T-cell (primary cell): ENCODE measurements at regions not wholly inside any gene's neighbourhood (a gene's known extent, or its start where the extent isn't known, plus 50 kb on each side); places are given as distances from the start of the nearest gene placed in this dataset.

Experiments
- ATAC-seq, 4 experiments: fragments of 200-7000 bp in 3 of 4; fragments of 150-1000 bp in 1 of 4; cut with Tn5 transposase; replicated peaks in 1 of 4; 1 replicate in 3 of 4; 2 replicates in 1 of 4; pipeline ENCODE4 v1.10.0; 2021; ENCODE audit warnings: moderate library complexity in 3 of 4, mild to moderate bottlenecking in 2 of 4, moderate number of reproducible peaks in 1 of 4
- CTCF ChIA-PET, 2 donors: fragments of 300-600 bp; sonication (Branson Sonifier 250); formaldehyde crosslinking; loops; one replicate each; lab custom pipeline; 2022; ENCODE audit warnings: antibody characterized with exemption in 2 of 2; lab: Charles Lee
- POLR2A ChIA-PET, 2 donors: fragments of 300-600 bp; sonication (Branson Sonifier 250); formaldehyde crosslinking; loops; one replicate each; lab custom pipeline; 2022; ENCODE audit warnings: antibody characterized with exemption in 2 of 2; lab: Charles Lee
- DNase-seq, 35 experiments: peaks; one replicate each; pipeline versions ENCODE4 v3.0.0 to v3.0.0-alpha.2; 2013 to 2023
- H3K27ac ChIP-seq: one replicate; pipeline ENCODE4 v1.5.1; 2013; ENCODE audit warnings: low read length
- H3K27me3 ChIP-seq, 2 experiments: replicated peaks in 1 of 2; 1 replicate in 1 of 2; 2 replicates in 1 of 2; pipeline versions ENCODE4 v1.6.1 to v1.7.0; 2013; ENCODE audit warnings: low read length in 1 of 2, mixed read lengths in 1 of 2; ENCODE audit not compliant: control insufficient read depth in 2 of 2, insufficient read depth in 2 of 2; ENCODE audit errors: extremely low read depth in 1 of 2
- H3K36me3 ChIP-seq, 2 donors: 1 replicate in 1 of 2; 2 replicates in 1 of 2; pipeline versions ENCODE4 v1.6.1 to v1.7.0; 2013; ENCODE audit warnings: low read length in 1 of 2; ENCODE audit not compliant: control insufficient read depth in 2 of 2, insufficient read depth in 1 of 2; ENCODE audit errors: extremely low read depth in 1 of 2
- H3K4me1 ChIP-seq, 2 experiments: 1 replicate in 1 of 2; 2 replicates in 1 of 2; pipeline versions ENCODE4 v1.6.1 to v1.7.0; 2013; ENCODE audit warnings: low read length in 2 of 2, mixed read lengths in 1 of 2; ENCODE audit not compliant: insufficient read depth in 2 of 2, control insufficient read depth in 1 of 2; ENCODE audit errors: extremely low read depth in 1 of 2
- H3K4me3 ChIP-seq, 2 donors: 1 replicate in 1 of 2; 2 replicates in 1 of 2; pipeline versions ENCODE4 v1.5.1 to v1.7.0; 2013; ENCODE audit warnings: mild to moderate bottlenecking in 2 of 2, low read length in 1 of 2, moderate library complexity in 1 of 2; ENCODE audit not compliant: control insufficient read depth in 1 of 2; ENCODE audit errors: extremely low read depth in 1 of 2
- H3K9me3 ChIP-seq: 2 replicates; pipeline ENCODE4 v1.7.0; 2013
- H3K27ac Mint-ChIP-seq, 2 donors: one replicate each; pipeline ENCODE4 v1.8.0; 2020 to 2021; ENCODE audit warnings: mild to moderate bottlenecking in 2 of 2, mixed read lengths in 2 of 2
- H3K27me3 Mint-ChIP-seq, 2 donors: one replicate each; pipeline ENCODE4 v1.8.0; 2021 to 2022; ENCODE audit warnings: mixed read lengths in 2 of 2
- H3K36me3 Mint-ChIP-seq: one replicate; pipeline ENCODE4 v1.8.0; 2021; ENCODE audit warnings: mixed read lengths
- H3K4me1 Mint-ChIP-seq, 3 donors: one replicate each; pipeline ENCODE4 v1.8.0; 2020 to 2022; ENCODE audit warnings: mixed read lengths in 3 of 3, mild to moderate bottlenecking in 1 of 3
- H3K4me3 Mint-ChIP-seq, 3 donors: one replicate each; pipeline ENCODE4 v1.8.0; 2020 to 2022; ENCODE audit warnings: mild to moderate bottlenecking in 3 of 3, mixed read lengths in 3 of 3, moderate library complexity in 3 of 3
- H3K9me3 Mint-ChIP-seq, 3 donors: one replicate each; pipeline ENCODE4 v1.8.0; 2020 to 2022; ENCODE audit warnings: mixed read lengths in 3 of 3
- WGBS: methylation state at CpG from one replicate; pipeline ENCODE4 v1.1.5; 2013; ENCODE audit warnings: missing lambda C conversion rate; ENCODE audit not compliant: insufficient coverage; 5-methylcytosine and 5-hydroxymethylcytosine counted together

- Mint-ChIP-seq H3K36me3 (no peaks in the 10 kb centered on the region), H3K9me3 (peaks cover 0 to 2% (median 0%) of the 10 kb centered on the region in 3 donors), H3K27me3 (no peaks in the 10 kb centered on the region), H3K4me3 (no peak overlapping the region), H3K4me1 (no peaks in the 10 kb centered on the region), H3K27ac (no peak overlapping the region)
- no CpG with 5 or more reads among the region's 2 CpGs for WGBS
- ATAC-seq (no peak), DNase-seq (no peak)
- POLR2A ChIA-PET: interaction anchor here in 1 of 2 donors (0.5 kb wide), 1 partner anchor 1884 kb away, joined by 3 read pairs; no protein-coding TSS in a partner anchor
- no peaks in the 10 kb centered on the region for H3K4me1 ChIP-seq
- H3K27ac ChIP-seq: no peak overlapping the region
- no peak overlapping the region for H3K4me3 ChIP-seq
- CTCF ChIA-PET: no interaction called here
- H3K9me3 ChIP-seq: no peaks in the 10 kb centered on the region
- no peaks in the 10 kb centered on the region for H3K36me3 ChIP-seq
- no peaks in the 10 kb centered on the region for H3K27me3 ChIP-seq
Measured at GRCh38 chr15:94769089-94769488, 537.7 kb downstream of the MCTP2 start.

- Mint-ChIP-seq H3K36me3 (no peaks in the 10 kb centered on the region), H3K27me3 (no peaks in the 10 kb centered on the region), H3K27ac (no peak overlapping the region), H3K9me3 (peaks cover 0 to 4% (median 0%) of the 10 kb centered on the region in 3 donors), H3K4me1 (no peaks in the 10 kb centered on the region), H3K4me3 (no peak overlapping the region)
- ChIA-PET POLR2A (no interaction called here), CTCF (no interaction called here)
- H3K4me3 ChIP-seq: no peak overlapping the region
- H3K4me1 ChIP-seq: no peaks in the 10 kb centered on the region
- ATAC-seq: no peak
- no peak for DNase-seq
- no peak overlapping the region for H3K27ac ChIP-seq
- WGBS: 84% methylated on average over 4 of the region's 10 CpGs
- no peaks in the 10 kb centered on the region for H3K27me3 ChIP-seq
- H3K36me3 ChIP-seq: no peaks in the 10 kb centered on the region
- no peaks in the 10 kb centered on the region for H3K9me3 ChIP-seq
Measured at GRCh38 chr15:94770199-94770598, 538.8 kb downstream of the MCTP2 start.

DNA sequence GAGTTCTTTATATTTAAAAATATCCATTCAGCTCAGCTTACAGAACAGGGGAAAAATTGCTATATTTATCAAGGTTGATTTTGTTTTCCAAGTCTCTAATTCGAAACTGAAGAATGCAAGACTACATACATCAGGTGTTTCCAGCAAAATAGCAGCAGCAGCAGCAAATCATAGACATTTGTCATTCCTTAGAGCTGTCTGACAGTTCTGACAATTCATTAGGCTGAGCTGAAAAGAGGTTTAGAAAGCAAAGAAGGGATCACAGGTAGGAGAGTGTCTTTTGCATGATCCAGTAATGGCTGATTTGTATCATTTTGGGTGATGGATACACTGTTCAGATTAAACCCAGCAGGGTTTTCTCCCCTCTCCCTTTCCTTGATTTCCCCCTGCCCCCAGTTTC, 545.7 kb downstream of the MCTP2 start:
- Histone ChIP-seq H3K27me3 (no peaks in the 10 kb centered on the region), H3K4me1 (no peaks in the 10 kb centered on the region), H3K9me3 (no peaks in the 10 kb centered on the region), H3K36me3 (no peaks in the 10 kb centered on the region), H3K27ac (no peak overlapping the region), H3K4me3 (no peak overlapping the region)
- H3K4me1 Mint-ChIP-seq: no peaks in the 10 kb centered on the region
- DNase-seq (no peak), ATAC-seq (no peak)
- no peak overlapping the region for H3K4me3 Mint-ChIP-seq
- peaks cover 2 to 4% (median 3%) of the 10 kb centered on the region in 3 donors for H3K9me3 Mint-ChIP-seq
- H3K27ac Mint-ChIP-seq: no peak overlapping the region
- H3K36me3 Mint-ChIP-seq: no peaks in the 10 kb centered on the region
- no CpG with 5 or more reads among the region's 1 CpG for WGBS
- ChIA-PET CTCF (no interaction called here), POLR2A (no interaction called here)
- peaks cover 5 to 6% of the 10 kb centered on the region in 2 donors for H3K27me3 Mint-ChIP-seq

- ATAC-seq: no peak
- Histone ChIP-seq H3K4me1 (no peaks in the 10 kb centered on the region), H3K4me3 (no peak overlapping the region), H3K9me3 (no peaks in the 10 kb centered on the region), H3K36me3 (no peaks in the 10 kb centered on the region), H3K27ac (no peak overlapping the region), H3K27me3 (no peaks in the 10 kb centered on the region)
- Mint-ChIP-seq H3K27me3 (peaks cover 5 to 6% of the 10 kb centered on the region in 2 donors), H3K4me1 (no peaks in the 10 kb centered on the region), H3K9me3 (peaks cover 3 to 4% (median 4%) of the 10 kb centered on the region in 3 donors), H3K36me3 (no peaks in the 10 kb centered on the region), H3K27ac (no peak overlapping the region), H3K4me3 (no peak overlapping the region)
- ChIA-PET CTCF (no interaction called here), POLR2A (no interaction called here)
- no peak for DNase-seq
Measured at GRCh38 chr15:94778840-94779239, 547.5 kb downstream of the MCTP2 start.

GRCh38 chr15:94780166-94780565, 548.8 kb downstream of the MCTP2 start:
- peaks cover 5 to 6% of the 10 kb centered on the region in 2 donors for H3K27me3 Mint-ChIP-seq
- ChIA-PET CTCF (no interaction called here), POLR2A (no interaction called here)
- no peak overlapping the region for H3K4me3 Mint-ChIP-seq
- no peaks in the 10 kb centered on the region for H3K4me1 Mint-ChIP-seq
- no peaks in the 10 kb centered on the region for H3K4me1 ChIP-seq
- no peak for DNase-seq
- H3K36me3 ChIP-seq: no peaks in the 10 kb centered on the region
- no peaks in the 10 kb centered on the region for H3K9me3 ChIP-seq
- peaks cover 0 to 4% (median 3%) of the 10 kb centered on the region in 3 donors for H3K9me3 Mint-ChIP-seq
- H3K27me3 ChIP-seq: no peaks in the 10 kb centered on the region
- H3K36me3 Mint-ChIP-seq: no peaks in the 10 kb centered on the region
- no CpG with 5 or more reads among the region's 4 CpGs for WGBS
- H3K4me3 ChIP-seq: no peak overlapping the region
- no peak overlapping the region for H3K27ac Mint-ChIP-seq
- ATAC-seq: no peak
- H3K27ac ChIP-seq: no peak overlapping the region

- CTCF ChIA-PET: interaction anchor here in 1 of 2 donors (1.3 kb wide), 1 partner anchor 17 kb away, joined by 3 read pairs; no protein-coding TSS in a partner anchor
- Histone ChIP-seq H3K9me3 (no peaks in the 10 kb centered on the region), H3K27ac (no peak overlapping the region), H3K4me1 (no peaks in the 10 kb centered on the region), H3K27me3 (no peaks in the 10 kb centered on the region), H3K4me3 (no peak overlapping the region), H3K36me3 (no peaks in the 10 kb centered on the region)
- POLR2A ChIA-PET: no interaction called here
- WGBS: no CpG with 5 or more reads among the region's 2 CpGs
- H3K4me1 Mint-ChIP-seq: no peaks in the 10 kb centered on the region
- no peaks in the 10 kb centered on the region for H3K27me3 Mint-ChIP-seq
- DNase-seq (no peak), ATAC-seq (no peak)
- peaks cover 4 to 7% (median 6%) of the 10 kb centered on the region in 3 donors for H3K9me3 Mint-ChIP-seq
- no peaks in the 10 kb centered on the region for H3K36me3 Mint-ChIP-seq
- no peak overlapping the region for H3K27ac Mint-ChIP-seq
- H3K4me3 Mint-ChIP-seq: no peak overlapping the region
Measured at GRCh38 chr15:94785091-94785490, 553.7 kb downstream of the MCTP2 start.

DNA sequence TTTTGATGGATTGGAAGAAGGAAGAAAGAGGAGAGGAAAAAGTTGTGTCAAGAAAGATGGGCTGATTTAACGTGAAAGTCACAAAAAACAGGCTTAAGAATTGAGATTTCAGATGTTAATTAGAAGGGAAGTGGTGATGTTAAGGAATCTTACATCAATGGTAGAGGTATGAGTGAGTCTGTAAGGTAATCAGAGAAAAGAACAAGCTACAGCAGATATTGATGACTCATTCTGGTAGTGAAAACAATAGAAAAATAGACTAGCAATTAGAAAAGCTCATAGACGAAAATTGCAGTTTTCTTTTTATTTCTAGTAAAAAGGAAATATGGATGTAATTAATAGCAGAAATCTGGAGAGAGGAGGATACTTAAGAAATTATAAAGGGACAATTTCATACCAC, 559.6 kb downstream of the MCTP2 start:
- Mint-ChIP-seq H3K27me3 (no peaks in the 10 kb centered on the region), H3K4me3 (no peak overlapping the region), H3K27ac (no peak overlapping the region), H3K36me3 (no peaks in the 10 kb centered on the region), H3K4me1 (no peaks in the 10 kb centered on the region), H3K9me3 (peaks cover 0 to 13% (median 6%) of the 10 kb centered on the region in 3 donors)
- Histone ChIP-seq H3K4me1 (no peaks in the 10 kb centered on the region), H3K4me3 (no peak overlapping the region), H3K36me3 (no peaks in the 10 kb centered on the region), H3K27ac (no peak overlapping the region), H3K9me3 (no peaks in the 10 kb centered on the region), H3K27me3 (no peaks in the 10 kb centered on the region)
- 33% methylated on average over 1 of the region's 2 CpGs for WGBS
- DNase-seq (no peak), ATAC-seq (no peak)
- ChIA-PET CTCF (no interaction called here), POLR2A (no interaction called here)
